HG03097 (cell line): ENCODE measurements at regions not wholly inside any gene's neighbourhood (a gene's known extent, or its start where the extent isn't known, plus 50 kb on each side); places are given as distances from the start of the nearest gene placed in this dataset.
"Not testable (repeated sequence)": the region's sequence is repeated elsewhere in the genome, so short reads cannot be mapped to it uniquely, and the experiment has no call there.

ENCODE experiments used
- ATAC-seq: cut with Tn5 transposase; IDR thresholded peaks from one replicate; pipeline ENCODE4 v1.9.1; 2021; ENCODE audit not compliant: unreplicated experiment, low FRiP score

DNA sequence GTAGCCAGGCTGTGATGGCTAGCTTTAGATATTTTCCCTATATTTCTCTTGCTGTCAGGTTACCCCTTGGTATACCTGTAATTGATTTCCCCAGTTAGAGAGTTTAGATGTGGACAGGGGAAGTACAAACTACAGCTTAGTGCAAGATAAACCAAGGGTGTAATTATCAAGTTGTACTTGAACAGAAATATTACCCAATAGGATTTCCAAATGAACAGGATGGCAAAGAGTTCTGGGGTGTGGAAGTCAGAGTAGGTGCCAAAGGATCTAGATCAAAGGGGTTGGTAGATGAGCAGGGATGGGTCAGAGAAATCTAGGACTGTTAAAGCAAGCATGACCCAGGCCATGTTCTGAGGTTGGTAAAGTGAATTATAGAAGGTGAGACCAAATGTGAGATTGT, 585.2 kb downstream of the CCDC85A start:
- no peak for ATAC-seq

- no peak for ATAC-seq
Observed at GRCh38 chr2:56770490-56770889, 586.7 kb downstream of the CCDC85A start.

- ATAC-seq: no peak
Observed at GRCh38 chr2:56784046-56784445, 600.3 kb downstream of the CCDC85A start.

DNA sequence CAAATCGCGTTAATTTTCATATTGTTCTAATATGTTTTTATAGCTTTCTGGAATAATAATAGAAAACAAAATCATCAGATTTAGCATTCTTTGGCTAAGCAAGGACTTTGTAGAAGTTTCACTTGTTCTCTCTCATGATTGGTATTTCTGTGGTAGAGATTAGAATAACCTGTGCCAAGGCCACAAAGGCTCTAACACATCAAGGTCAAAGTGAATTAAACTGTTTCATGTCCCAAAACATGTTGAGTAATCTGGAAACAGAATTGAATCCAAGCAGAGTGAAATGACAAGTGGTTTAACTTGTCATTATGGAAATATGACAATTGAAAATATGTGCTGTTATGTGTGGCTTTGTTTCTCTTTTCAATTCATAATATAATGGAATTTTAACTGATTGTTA, 617.4 kb downstream of the CCDC85A start:
- ATAC-seq: no peak

DNA sequence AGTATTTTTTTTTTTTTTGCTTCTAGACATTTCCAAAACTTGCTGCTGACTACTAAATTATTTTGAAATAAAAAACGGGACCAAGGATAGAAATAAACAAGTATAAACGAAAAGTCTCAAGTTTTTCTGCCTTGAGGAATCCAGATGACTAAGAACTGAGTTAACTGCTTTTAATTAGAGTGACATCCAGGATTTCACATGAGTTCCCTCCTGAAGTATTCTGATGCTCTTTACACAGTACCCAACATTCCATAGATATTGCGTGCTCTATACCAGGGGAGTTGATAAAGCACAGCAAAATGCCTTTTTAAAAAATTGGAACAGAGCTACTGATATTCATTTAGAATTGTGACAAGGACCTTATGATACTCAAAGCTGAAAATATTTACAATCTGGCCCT, 618.0 kb downstream of the CCDC85A start:
- no peak for ATAC-seq

DNA sequence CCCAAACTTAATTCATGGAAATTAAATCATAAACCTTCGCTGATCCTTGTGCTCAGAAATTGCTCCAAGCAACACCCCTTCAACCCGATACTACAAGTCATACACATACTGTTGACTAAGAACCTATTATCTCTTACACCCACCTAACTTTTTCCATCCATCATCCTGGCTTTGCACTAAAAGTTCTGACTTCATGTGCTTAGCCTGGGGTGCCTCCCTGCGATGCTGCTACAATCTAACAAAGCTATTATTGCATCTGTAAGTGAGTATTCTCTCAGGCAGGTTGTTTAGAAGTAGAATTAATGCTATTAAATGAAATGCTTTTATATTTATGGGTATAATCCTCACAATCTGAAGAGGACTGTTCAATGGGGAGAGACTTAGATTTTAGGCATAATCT, 619.8 kb downstream of the CCDC85A start:
- ATAC-seq: no peak

DNA sequence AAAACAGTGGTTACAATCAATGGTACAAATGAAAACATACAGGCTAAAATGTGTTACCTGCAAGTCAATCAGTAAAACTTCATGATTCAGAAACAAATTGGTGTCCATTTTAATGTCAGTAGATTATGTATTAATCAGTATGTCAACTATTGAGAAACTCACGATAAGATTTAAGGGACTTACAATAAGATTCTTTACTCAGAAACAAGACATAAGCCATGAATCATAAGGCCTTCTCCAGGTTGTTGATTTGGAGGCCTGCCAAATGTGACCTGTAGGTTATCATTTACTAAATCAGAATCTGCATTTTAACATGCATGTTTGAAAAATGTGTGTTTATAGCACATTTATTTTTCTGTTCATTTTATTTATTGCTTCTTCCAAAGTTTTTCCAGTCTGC, 623.1 kb downstream of the CCDC85A start:
- ATAC-seq: no peak

DNA sequence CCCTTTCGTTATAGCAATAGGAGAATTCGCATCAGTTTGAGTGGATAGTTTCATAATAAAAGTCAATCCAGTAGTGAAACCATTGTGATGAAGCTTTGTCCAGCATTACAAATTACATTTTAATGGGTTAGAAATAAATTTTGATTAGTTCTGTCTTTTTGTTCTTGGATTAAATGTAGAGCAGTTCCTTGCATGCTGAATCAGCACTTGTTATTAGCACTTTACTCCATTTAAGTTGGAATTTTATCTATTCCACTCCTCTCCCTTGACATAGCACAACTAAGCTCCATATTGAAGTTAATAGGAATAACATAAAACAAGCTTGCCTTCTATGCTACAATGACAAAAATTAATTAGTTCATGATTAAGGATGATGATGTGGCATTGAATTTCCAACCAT, 624.1 kb downstream of the CCDC85A start:
- ATAC-seq: no peak

GRCh38 chr2:56811401-56811800, 627.6 kb downstream of the CCDC85A start:
- ATAC-seq: no peak

- ATAC-seq: no peak
Observed at GRCh38 chr2:56812432-56812831, 628.6 kb downstream of the CCDC85A start.

GRCh38 chr2:56813490-56813889, 629.7 kb downstream of the CCDC85A start:
- no peak for ATAC-seq

GRCh38 chr2:56816666-56817065, 632.9 kb downstream of the CCDC85A start:
- no peak for ATAC-seq

GRCh38 chr2:56831780-56832179, 648.0 kb downstream of the CCDC85A start:
- no peak for ATAC-seq

DNA sequence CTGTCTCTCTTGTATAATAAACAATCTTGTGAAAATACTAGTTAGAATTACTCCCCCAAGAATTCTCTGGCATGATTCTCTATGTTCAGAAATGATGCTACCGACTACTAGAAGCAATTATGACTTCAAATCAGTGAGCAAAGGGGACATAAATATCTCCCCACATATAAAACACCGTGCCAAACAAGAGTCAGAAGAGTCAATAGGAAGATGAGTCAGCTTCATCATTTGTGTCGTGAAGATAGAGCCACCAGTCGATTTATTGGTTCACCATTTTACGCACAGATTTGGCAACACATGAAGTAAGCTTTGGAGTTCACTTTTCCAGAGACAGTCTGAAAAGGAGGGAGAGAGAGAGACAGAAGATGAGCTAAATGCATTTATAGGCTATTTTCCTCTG, 650.9 kb downstream of the CCDC85A start:
- ATAC-seq: no peak

DNA sequence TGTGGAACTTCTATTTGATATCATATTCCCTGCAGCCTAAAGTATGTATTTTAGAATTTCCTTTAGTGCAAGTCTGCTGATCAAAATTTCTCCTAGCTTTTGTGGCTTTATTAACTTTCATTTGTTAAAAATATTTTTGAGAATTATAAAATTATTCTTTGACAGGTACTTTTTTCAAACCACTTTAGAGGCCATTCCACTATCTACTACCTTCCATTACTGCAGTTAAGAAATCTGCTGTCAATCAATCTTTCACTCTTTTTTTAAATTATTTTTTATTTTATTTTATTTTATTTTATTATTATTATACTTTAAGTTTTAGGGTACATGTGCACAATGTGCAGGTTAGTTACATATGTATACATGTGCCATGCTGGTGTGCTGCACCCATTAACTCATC, 656.2 kb downstream of the CCDC85A start:
- not testable (repeated sequence) for ATAC-seq

DNA sequence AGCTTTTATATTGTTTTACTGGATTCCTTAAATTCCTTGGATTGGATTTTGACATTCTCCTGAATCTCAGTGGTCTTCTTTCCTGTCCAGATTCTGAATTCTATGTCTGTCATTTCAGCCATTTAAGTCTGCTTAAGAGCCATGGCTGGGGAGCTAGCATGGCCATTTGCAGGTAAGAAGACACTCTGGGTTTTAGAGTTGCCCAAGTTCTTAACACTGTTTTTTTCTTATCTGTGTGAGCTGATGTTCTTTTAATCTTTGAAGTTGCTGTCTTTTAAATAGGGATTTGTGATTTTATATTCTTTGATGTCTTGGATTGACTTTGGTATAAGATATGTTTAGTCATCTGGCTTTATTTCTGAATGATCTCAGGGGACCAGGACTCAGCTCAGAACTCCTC, 677.2 kb downstream of the CCDC85A start:
- no peak for ATAC-seq

DNA sequence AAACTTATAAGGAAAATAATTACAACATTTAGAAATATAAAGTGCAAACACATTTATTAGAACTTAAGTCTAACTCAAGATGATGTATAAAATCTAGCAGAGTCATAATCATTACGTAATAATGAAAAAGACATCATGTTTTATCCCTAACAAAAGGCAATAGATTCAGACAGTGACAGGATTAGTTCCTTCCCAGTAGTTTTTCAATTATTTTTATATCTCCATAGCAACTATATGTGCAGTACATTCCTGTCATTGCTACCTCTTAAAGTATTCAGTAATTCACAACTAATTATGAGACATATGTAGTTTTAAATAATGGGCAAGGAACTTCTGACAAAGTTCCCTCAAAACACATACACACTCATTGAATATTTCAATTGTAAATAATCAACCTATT, 687.9 kb downstream of the CCDC85A start:
- no peak for ATAC-seq

DNA sequence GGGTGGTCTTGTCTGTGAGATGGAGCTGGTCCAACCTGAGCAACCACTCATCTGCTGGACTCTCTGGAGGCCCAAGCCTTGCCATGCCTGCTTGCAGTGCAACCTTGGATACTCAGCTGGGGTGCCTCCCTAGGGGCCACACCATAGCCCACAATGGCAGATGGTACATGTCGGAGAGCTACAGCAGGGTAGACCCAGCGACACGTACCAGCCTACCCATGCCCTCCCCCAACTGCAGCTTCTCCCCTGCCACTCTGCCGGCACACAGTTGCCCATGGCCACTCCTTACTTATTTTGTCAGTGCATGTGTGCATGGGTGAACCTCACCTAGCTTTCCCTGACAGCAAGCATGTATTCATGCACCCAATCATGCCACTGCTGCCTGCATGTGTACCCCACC, 690.9 kb downstream of the CCDC85A start:
- ATAC-seq: no peak

DNA sequence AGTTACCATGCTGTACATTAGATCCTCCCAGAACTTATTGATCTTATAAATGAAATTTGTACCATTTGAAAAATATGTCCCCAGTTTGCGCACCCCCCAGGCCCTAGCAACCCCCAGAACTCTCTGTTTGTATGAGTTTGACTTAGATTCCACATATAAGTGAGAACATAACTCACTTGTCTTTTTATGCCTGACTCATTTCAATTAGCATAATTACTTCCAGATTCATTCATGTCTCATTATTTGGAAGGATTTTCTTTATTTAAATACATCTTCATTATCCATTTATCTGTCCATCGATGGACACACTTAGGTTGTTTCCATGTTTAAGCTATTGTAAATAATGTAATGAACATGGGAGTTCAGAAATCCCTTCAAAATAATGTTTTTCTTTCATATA, 705.9 kb downstream of the CCDC85A start:
- no peak for ATAC-seq

DNA sequence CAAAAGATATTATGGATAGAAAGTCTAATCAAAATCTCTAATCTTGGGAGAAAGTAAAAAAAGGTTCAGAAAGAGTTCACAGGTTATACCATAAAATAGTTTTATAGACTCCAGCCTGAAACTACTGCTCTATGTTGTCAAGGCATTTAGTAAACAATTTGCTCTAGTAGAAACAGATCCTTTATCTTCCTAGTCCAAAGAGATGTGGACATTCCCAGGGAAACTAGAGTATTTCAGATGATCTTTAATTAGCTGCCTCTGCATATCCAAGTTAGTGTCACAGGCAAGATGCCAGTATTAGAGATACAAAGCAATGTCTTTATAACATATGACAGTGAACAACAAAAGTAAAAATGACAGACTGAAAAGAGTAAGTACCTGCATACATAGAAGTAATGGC, 708.6 kb downstream of the CCDC85A start:
- ATAC-seq: no peak

DNA sequence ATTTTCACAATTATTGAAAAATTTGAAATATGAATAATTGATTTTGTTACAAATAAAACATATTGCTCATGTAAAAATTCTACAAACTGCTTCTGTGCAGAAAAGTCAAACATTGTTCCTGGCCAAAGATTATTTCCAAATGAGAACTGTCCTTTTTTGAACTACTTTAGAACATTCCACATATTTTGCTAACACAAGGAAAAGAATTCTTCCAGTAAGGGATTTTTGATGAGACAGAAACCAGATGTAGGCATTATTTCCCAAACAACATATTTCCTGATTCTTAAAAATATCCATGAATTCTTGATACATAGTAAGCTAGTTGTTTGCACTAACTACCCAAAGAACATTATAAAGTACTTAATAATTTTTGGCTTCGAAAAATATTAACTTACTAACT, 715.2 kb downstream of the CCDC85A start:
- no peak for ATAC-seq

- no peak for ATAC-seq
Observed at GRCh38 chr2:56912490-56912889, 728.7 kb downstream of the CCDC85A start.

DNA sequence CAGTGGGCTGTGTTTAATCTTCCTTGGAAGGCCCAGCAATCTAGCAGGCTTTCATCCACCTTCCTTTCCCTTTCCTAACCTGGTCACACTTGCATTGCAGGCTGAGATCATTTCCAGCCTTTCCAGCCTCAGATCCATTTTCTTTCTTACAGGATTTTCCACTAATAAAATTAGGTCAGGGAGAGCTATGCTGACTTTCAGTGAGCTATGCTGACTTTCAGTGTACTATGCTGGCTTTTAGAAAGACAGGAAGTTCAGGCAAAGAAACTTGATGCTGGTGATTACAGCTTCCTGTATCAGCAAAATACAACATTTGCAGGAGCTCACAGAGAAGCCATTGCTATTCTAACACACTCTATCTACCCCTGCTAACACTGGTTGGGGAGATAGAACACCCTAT, 735.0 kb downstream of the CCDC85A start:
- ATAC-seq: no peak

DNA sequence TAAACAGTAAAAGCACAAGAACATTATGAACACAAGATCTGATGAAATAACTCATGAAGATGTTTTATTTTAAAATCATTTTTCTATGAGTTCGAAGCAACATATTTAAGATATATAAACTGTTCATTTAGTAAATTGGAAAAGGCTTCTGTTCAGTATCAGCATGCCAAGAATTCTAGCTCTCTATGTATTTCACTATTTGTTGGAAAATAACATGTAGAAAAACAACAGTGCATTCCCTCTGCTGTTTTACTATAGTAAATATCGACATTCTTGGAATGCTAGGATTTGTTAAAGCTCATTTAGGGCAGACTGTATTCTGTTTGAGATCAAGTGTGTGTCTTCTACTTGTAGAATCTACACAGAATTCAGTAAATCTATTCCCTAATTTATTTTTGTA, 750.2 kb downstream of the CCDC85A start:
- ATAC-seq: no peak
